ENCODE measurements at regions not wholly inside any gene's neighbourhood (a gene's known extent, or its start where the extent isn't known, plus 50 kb on each side); places are given as distances from the start of the nearest gene placed in this dataset.

DNA sequence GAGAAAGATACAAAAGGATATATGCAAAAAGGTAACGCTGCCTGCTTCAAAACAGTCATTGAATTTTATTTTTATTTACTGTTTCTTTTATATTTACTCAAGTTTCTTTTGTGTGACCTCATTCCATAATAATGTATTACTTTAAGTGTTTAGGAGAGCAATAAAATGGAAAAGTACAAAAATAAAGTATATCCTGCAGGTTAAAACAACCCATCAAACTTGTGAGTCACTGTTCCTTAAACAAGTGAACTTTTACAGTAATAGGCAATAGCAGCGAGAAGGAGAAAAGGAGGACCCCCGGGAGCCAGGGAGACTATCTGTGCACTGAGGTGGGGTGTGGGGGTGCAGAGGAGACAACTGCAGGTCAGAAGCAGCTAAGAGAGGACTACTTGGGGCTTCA lies 124.5 kb downstream of the EN1 start:
- Histone ChIP-seq H3K27ac (no peak overlapping the region), H3F3A (ENCODE audit: low read depth) (no peaks in the 10 kb centered on the region), H3K4me3 (no peak overlapping the region), H3K36me3 (no peaks in the 10 kb centered on the region), H3K4me1 (no peaks in the 10 kb centered on the region), H3K79me2 (ENCODE audit: low read depth) (no peaks in the 10 kb centered on the region), H4K20me1 (ENCODE audit: low read depth) (no peaks in the 10 kb centered on the region), H3K9me3 (ENCODE audit: low read depth) (no peaks in the 10 kb centered on the region), H3K9ac (no peak overlapping the region), H3K4me2 (no peak overlapping the region), H2AFZ (replicated peaks) (no peak overlapping the region), H3K27me3 (no peaks in the 10 kb centered on the region)
- TF ChIP-seq, protein P1, sequence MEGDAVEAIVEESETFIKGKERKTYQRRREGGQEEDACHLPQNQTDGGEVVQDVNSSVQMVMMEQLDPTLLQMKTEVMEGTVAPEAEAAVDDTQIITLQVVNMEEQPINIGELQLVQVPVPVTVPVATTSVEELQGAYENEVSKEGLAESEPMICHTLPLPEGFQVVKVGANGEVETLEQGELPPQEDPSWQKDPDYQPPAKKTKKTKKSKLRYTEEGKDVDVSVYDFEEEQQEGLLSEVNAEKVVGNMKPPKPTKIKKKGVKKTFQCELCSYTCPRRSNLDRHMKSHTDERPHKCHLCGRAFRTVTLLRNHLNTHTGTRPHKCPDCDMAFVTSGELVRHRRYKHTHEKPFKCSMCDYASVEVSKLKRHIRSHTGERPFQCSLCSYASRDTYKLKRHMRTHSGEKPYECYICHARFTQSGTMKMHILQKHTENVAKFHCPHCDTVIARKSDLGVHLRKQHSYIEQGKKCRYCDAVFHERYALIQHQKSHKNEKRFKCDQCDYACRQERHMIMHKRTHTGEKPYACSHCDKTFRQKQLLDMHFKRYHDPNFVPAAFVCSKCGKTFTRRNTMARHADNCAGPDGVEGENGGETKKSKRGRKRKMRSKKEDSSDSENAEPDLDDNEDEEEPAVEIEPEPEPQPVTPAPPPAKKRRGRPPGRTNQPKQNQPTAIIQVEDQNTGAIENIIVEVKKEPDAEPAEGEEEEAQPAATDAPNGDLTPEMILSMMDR (IDR thresholded peaks at IDR 0.05), result no peak
- TF ChIP-seq EZH2 (IDR thresholded peaks at IDR 0.05) (no peak), EZH2phosphoT487 (IDR thresholded peaks at IDR 0.05) (no peak)
- Mint-ChIP-seq H3K27me3 (ENCODE audit: insufficient read depth, low read depth) (peaks cover 5% of the 10 kb centered on the region), H3K4me3 (no peak overlapping the region), H3K9me3 (peaks cover 8% of the 10 kb centered on the region), H3K27ac (no peak overlapping the region), H3K36me3 (no peaks in the 10 kb centered on the region), H3K4me1 (peaks cover 7% of the 10 kb centered on the region)
- DNase-seq (ENCODE audit: low spot score), result no peak

DNA sequence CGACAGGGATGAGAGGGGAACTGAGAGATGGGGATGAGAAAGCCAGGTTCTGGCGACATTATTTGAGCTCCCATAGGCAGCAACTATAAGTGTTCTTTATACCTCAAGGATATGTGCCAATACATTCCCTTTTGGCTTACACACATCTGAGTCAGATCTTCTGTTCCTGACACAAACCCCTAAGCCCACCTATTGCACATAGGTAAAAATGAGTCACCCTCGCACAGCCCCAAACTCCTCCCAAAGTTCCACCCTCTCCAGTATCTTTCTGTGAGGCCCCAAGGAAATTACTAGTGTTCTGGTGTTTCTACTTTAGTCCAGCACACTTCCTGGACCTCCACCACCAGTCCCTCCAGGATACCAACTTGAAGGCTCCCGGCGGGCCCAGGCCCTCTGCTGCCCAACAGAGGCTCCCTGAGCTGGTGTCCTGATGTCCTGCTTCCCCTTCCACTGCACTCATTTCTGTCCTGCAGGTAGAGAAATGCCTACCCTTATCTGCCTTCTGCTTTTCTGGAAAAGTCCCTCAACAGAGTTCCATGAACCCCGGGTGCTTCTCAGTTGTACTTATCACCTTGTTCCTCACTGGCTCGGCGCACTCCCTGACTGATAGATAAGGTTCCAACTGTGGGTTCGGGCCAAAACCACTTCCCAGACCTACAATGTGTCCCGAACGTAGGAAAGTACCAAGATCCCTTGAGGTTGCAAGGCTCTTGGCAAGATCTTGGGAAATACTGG lies 125.5 kb downstream of the EN1 start:
- H3K9ac ChIP-seq, result no peak overlapping the region
- no peaks in the 10 kb centered on the region for H3K36me3 ChIP-seq
- no peaks in the 10 kb centered on the region for H3K9me3 ChIP-seq (ENCODE audit: low read depth)
- H4K20me1 ChIP-seq (ENCODE audit: low read depth), result no peaks in the 10 kb centered on the region
- no peaks in the 10 kb centered on the region for H3F3A ChIP-seq (ENCODE audit: low read depth)
- no peak overlapping the region for H3K4me3 Mint-ChIP-seq
- H3K4me1 ChIP-seq, result no peaks in the 10 kb centered on the region
- no peak overlapping the region for H3K4me3 ChIP-seq
- H3K4me1 Mint-ChIP-seq, result peaks cover 7% of the 10 kb centered on the region
- H3K27me3 ChIP-seq, result no peaks in the 10 kb centered on the region
- H3K27me3 Mint-ChIP-seq (ENCODE audit: insufficient read depth, low read depth), result peaks cover 5% of the 10 kb centered on the region
- no peak for DNase-seq (ENCODE audit: low spot score)
- H3K27ac Mint-ChIP-seq, result no peak overlapping the region
- H2AFZ ChIP-seq (replicated peaks), result no peak overlapping the region
- no peak overlapping the region for H3K27ac ChIP-seq
- H3K79me2 ChIP-seq (ENCODE audit: low read depth), result no peaks in the 10 kb centered on the region
- no peaks in the 10 kb centered on the region for H3K36me3 Mint-ChIP-seq
- TF ChIP-seq EZH2 (IDR thresholded peaks at IDR 0.05) (no peak), EZH2phosphoT487 (IDR thresholded peaks at IDR 0.05) (no peak)
- TF ChIP-seq, protein P1 (IDR thresholded peaks at IDR 0.05), result no peak
- H3K4me2 ChIP-seq, result no peak overlapping the region
- peaks cover under 1% of the 10 kb centered on the region for H3K9me3 Mint-ChIP-seq

DNA sequence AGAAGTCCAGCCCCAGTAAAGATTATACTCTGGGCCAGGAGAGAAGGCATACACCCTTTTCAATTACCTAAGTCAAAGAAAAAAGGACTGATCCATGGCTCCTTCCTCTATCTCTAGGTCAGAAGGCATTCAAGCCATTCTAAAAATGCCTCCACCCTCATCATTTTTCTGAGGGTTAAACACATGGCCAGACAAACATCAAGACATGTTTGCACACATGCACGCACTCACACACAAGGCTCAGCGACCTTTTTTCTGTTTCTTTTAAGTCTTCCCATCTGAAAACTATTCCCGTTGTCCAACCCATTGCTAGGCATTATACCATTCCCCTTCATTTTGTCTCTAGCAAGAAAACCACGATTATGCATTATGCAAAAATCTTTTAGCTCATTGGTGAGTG lies 126.6 kb downstream of the EN1 start:
- TF ChIP-seq EZH2phosphoT487 (IDR thresholded peaks at IDR 0.05) (no peak), EZH2 (IDR thresholded peaks at IDR 0.05) (no peak)
- TF ChIP-seq, protein P1 (IDR thresholded peaks at IDR 0.05), result no peak
- H3K9me3 Mint-ChIP-seq, result no peaks in the 10 kb centered on the region
- H3K4me2 ChIP-seq, result no peak overlapping the region
- H3K36me3 Mint-ChIP-seq, result no peaks in the 10 kb centered on the region
- H3K4me1 ChIP-seq, result no peaks in the 10 kb centered on the region
- H3K27me3 Mint-ChIP-seq (ENCODE audit: insufficient read depth, low read depth), result peaks cover 5% of the 10 kb centered on the region
- no peak overlapping the region for H2AFZ ChIP-seq (replicated peaks)
- H3K4me3 Mint-ChIP-seq, result no peak overlapping the region
- no peaks in the 10 kb centered on the region for H3K79me2 ChIP-seq (ENCODE audit: low read depth)
- no peaks in the 10 kb centered on the region for H3F3A ChIP-seq (ENCODE audit: low read depth)
- H3K27ac ChIP-seq, result no peak overlapping the region
- H3K4me1 Mint-ChIP-seq, result peaks cover 7% of the 10 kb centered on the region
- H3K36me3 ChIP-seq, result no peaks in the 10 kb centered on the region
- H3K27me3 ChIP-seq, result no peaks in the 10 kb centered on the region
- no peak overlapping the region for H3K4me3 ChIP-seq
- H3K9ac ChIP-seq, result no peak overlapping the region
- no peak overlapping the region for H3K27ac Mint-ChIP-seq
- H4K20me1 ChIP-seq (ENCODE audit: low read depth), result no peaks in the 10 kb centered on the region
- H3K9me3 ChIP-seq (ENCODE audit: low read depth), result no peaks in the 10 kb centered on the region
- DNase-seq (ENCODE audit: low spot score), result no peak

All from neural progenitor cell (in vitro differentiated cells).